ENCODE measurements at regions not wholly inside any gene's neighbourhood (a gene's known extent, or its start where the extent isn't known, plus 50 kb on each side); places are given as distances from the start of the nearest gene placed in this dataset.

- TF ChIP-seq CTCF (conservative IDR thresholded peaks at IDR 0.05): no peak
- TF ChIP-seq ZFX (IDR thresholded peaks at IDR 0.05): no peak
Measured at GRCh38 chr14:97005934-97006333, 208.8 kb downstream of the VRK1 start.
